ENCODE measurements at regions not wholly inside any gene's neighbourhood (a gene's known extent, or its start where the extent isn't known, plus 50 kb on each side); places are given as distances from the start of the nearest gene placed in this dataset.
"Not testable (repeated sequence)": the region's sequence is repeated elsewhere in the genome, so short reads cannot be mapped to it uniquely, and the experiment has no call there.

DNA sequence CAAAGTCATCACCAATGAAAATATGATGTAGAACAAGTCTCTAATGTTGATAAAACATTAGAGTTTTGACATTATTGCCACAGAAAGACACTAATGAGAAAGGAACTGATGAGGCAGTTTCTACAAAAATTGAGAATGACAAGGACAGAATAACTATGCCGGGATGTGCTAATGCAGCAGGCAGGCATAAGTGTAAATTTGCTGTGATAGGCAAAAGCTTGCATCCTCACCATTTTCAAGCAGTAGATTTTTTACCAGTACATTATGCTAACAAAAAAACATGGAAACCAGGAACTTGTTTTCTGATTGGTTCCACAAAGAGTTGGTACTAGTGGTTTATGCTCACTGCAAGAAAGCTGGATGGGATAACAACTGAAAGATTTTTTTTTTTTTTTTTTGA, 715.5 kb upstream of the LRRTM4 start:
- Histone ChIP-seq H3K4me1 (ENCODE audit: control insufficient read depth in 5 of 5, insufficient read depth in 5 of 5, low read length in 5 of 5) (no peaks in the 10 kb centered on the region), H3K27me3 (ENCODE audit: control insufficient read depth in 5 of 5, insufficient read depth in 4 of 5, low read length in 5 of 5) (no peaks in the 10 kb centered on the region), H3K9me3 (ENCODE audit: control insufficient read depth in 5 of 5, low read length in 5 of 5) (peaks cover 0 to under 1% (median 0%) of the 10 kb centered on the region in 5 donors), H3K9ac (ENCODE audit: low read length in 5 of 5) (no peak overlapping the region), H3K27ac (ENCODE audit: low read depth, low read length) (no peak overlapping the region), H3K36me3 (ENCODE audit: control insufficient read depth in 5 of 5, insufficient read depth in 5 of 5, low read length in 5 of 5) (no peaks in the 10 kb centered on the region), H3K4me3 (ENCODE audit: low read depth in 1 of 5, low read length in 5 of 5) (no peak overlapping the region)

- Histone ChIP-seq H3K4me3 (ENCODE audit: low read depth in 1 of 5, low read length in 5 of 5) (no peak overlapping the region), H3K27ac (ENCODE audit: low read depth, low read length) (no peak overlapping the region)
Observed at GRCh38 chr2:78245394-78246135, 723.4 kb upstream of the LRRTM4 start.

GRCh38 chr2:78251708-78252107, 729.5 kb upstream of the LRRTM4 start:
- H3K36me3 ChIP-seq (ENCODE audit: control insufficient read depth in 5 of 5, insufficient read depth in 5 of 5, low read length in 5 of 5) = no peaks in the 10 kb centered on the region
- no peak overlapping the region for H3K9ac ChIP-seq (ENCODE audit: low read length in 5 of 5)
- no peak overlapping the region for H3K4me3 ChIP-seq (ENCODE audit: low read depth in 1 of 5, low read length in 5 of 5)
- H3K27ac ChIP-seq (ENCODE audit: low read depth, low read length) = no peak overlapping the region
- H3K9me3 ChIP-seq (ENCODE audit: control insufficient read depth in 5 of 5, low read length in 5 of 5) = peaks cover 0 to 7% (median 0%) of the 10 kb centered on the region in 5 donors
- no peaks in the 10 kb centered on the region for H3K27me3 ChIP-seq (ENCODE audit: control insufficient read depth in 5 of 5, insufficient read depth in 4 of 5, low read length in 5 of 5)
- H3K4me1 ChIP-seq (ENCODE audit: control insufficient read depth in 5 of 5, insufficient read depth in 5 of 5, low read length in 5 of 5) = no peaks in the 10 kb centered on the region

More at GRCh38 chr2:78245394-78246135, 723.4 kb upstream of the LRRTM4 start:
- Histone ChIP-seq H3K36me3 (ENCODE audit: control insufficient read depth in 5 of 5, insufficient read depth in 5 of 5, low read length in 5 of 5) (no peaks in the 10 kb centered on the region), H3K27me3 (ENCODE audit: control insufficient read depth in 5 of 5, insufficient read depth in 4 of 5, low read length in 5 of 5) (no peaks in the 10 kb centered on the region), H3K4me1 (ENCODE audit: control insufficient read depth in 5 of 5, insufficient read depth in 5 of 5, low read length in 5 of 5) (no peaks in the 10 kb centered on the region), H3K9ac (ENCODE audit: low read length in 5 of 5) (no peak overlapping the region), H3K9me3 (ENCODE audit: control insufficient read depth in 5 of 5, low read length in 5 of 5) (peaks cover 0 to 4% (median 0%) of the 10 kb centered on the region in 5 donors)

DNA sequence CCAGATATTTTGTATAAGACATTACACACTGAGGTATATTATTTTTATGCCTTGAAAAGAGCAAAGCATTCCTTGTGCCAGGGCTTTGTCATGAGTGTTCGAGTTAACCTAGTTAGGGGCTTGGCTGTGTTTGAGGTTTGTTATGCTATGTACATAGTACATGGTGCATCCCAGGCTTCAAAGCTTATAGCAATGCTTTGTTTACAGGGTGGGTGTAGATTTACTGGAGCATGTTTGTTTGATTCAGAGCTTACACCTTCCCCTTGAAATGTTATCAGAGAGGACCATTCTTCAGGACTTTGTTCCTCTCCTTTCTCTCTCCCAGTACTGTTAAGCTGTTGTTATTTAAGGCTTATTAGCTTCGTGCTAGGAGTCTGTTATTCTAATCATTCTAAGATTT, 738.7 kb upstream of the LRRTM4 start:
- no peaks in the 10 kb centered on the region for H3K36me3 ChIP-seq (ENCODE audit: control insufficient read depth in 5 of 5, insufficient read depth in 5 of 5, low read length in 5 of 5)
- no peaks in the 10 kb centered on the region for H3K27me3 ChIP-seq (ENCODE audit: control insufficient read depth in 5 of 5, insufficient read depth in 4 of 5, low read length in 5 of 5)
- no peak overlapping the region for H3K9ac ChIP-seq (ENCODE audit: low read length in 5 of 5)
- H3K9me3 ChIP-seq (ENCODE audit: control insufficient read depth in 5 of 5, low read length in 5 of 5) = no peaks in the 10 kb centered on the region
- H3K4me1 ChIP-seq (ENCODE audit: control insufficient read depth in 5 of 5, insufficient read depth in 5 of 5, low read length in 5 of 5) = no peaks in the 10 kb centered on the region
- H3K27ac ChIP-seq (ENCODE audit: low read depth, low read length) = no peak overlapping the region
- no peak overlapping the region for H3K4me3 ChIP-seq (ENCODE audit: low read depth in 1 of 5, low read length in 5 of 5)

DNA sequence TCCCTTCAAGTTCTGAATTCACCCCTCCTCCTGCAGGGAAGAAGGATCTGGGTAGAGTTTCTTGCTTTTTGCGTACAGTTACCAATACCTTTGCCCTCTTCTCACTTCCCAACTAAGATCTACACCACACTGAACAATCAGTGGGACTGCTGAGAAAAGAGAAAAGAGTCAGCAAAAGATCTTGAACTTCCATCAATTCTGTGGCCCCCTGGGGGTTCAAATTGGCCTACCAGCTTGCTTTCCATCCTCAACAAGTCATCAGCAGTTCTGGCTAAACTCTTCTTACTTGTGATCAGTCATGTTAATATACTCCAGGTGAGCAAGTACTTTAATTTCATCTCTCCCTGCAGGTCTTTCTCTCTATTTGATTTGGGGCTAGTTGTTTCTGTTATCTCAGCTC, 739.3 kb upstream of the LRRTM4 start:
- H3K4me1 ChIP-seq (ENCODE audit: control insufficient read depth in 5 of 5, insufficient read depth in 5 of 5, low read length in 5 of 5) = no peaks in the 10 kb centered on the region
- H3K36me3 ChIP-seq (ENCODE audit: control insufficient read depth in 5 of 5, insufficient read depth in 5 of 5, low read length in 5 of 5) = no peaks in the 10 kb centered on the region
- no peak overlapping the region for H3K4me3 ChIP-seq (ENCODE audit: low read depth in 1 of 5, low read length in 5 of 5)
- no peak overlapping the region for H3K27ac ChIP-seq (ENCODE audit: low read depth, low read length)
- no peaks in the 10 kb centered on the region for H3K9me3 ChIP-seq (ENCODE audit: control insufficient read depth in 5 of 5, low read length in 5 of 5)
- H3K9ac ChIP-seq (ENCODE audit: low read length in 5 of 5) = no peak overlapping the region
- no peaks in the 10 kb centered on the region for H3K27me3 ChIP-seq (ENCODE audit: control insufficient read depth in 5 of 5, insufficient read depth in 4 of 5, low read length in 5 of 5)

- H3K9me3 ChIP-seq (ENCODE audit: control insufficient read depth in 5 of 5, low read length in 5 of 5); H3K27me3 ChIP-seq (ENCODE audit: control insufficient read depth in 5 of 5, insufficient read depth in 4 of 5, low read length in 5 of 5); H3K27ac ChIP-seq (ENCODE audit: low read depth, low read length); H3K9ac ChIP-seq (ENCODE audit: low read length in 5 of 5); H3K4me3 ChIP-seq (ENCODE audit: low read depth in 1 of 5, low read length in 5 of 5); H3K36me3 ChIP-seq (ENCODE audit: control insufficient read depth in 5 of 5, insufficient read depth in 5 of 5, low read length in 5 of 5); H3K4me1 ChIP-seq (ENCODE audit: control insufficient read depth in 5 of 5, insufficient read depth in 5 of 5, low read length in 5 of 5): not testable (repeated sequence)
Observed at GRCh38 chr2:78262089-78262488, 739.9 kb upstream of the LRRTM4 start.

DNA sequence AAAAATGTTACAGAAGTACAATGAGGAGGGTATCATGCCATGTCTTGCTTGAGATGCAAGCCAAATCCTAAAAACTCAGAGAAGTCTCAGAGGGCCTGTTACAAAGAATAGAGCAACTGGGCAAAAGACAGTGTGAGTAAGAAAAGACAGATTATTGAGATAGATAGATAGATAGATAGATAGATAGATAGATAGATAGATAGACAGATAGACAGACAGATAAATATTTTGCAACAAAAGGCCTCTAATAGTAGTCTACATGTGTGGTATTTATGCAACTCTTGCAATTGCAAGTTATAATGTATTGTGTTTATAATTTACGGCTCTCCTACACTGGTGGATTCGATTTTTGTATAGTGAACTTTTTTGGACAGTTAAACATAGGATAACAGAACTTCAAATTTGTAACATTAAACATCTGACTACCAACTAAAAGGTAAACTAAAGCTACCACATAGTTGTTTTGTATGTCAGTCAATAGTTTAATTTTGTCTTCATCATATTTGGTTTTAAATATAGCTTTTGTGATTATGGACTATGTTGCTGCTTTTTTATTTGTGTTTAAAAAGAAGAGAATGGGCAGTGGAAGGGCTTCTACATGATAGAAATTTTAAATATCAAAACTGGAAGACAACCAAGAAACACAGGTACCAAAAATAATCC, 740.7 kb upstream of the LRRTM4 start:
- H3K27me3 ChIP-seq (ENCODE audit: control insufficient read depth in 5 of 5, insufficient read depth in 4 of 5, low read length in 5 of 5) = no peaks in the 10 kb centered on the region
- H3K9me3 ChIP-seq (ENCODE audit: control insufficient read depth in 5 of 5, low read length in 5 of 5) = no peaks in the 10 kb centered on the region
- H3K27ac ChIP-seq (ENCODE audit: low read depth, low read length) = no peak overlapping the region
- H3K9ac ChIP-seq (ENCODE audit: low read length in 5 of 5) = no peak overlapping the region
- H3K4me1 ChIP-seq (ENCODE audit: control insufficient read depth in 5 of 5, insufficient read depth in 5 of 5, low read length in 5 of 5) = no peaks in the 10 kb centered on the region
- no peaks in the 10 kb centered on the region for H3K36me3 ChIP-seq (ENCODE audit: control insufficient read depth in 5 of 5, insufficient read depth in 5 of 5, low read length in 5 of 5)
- H3K4me3 ChIP-seq (ENCODE audit: low read depth in 1 of 5, low read length in 5 of 5) = no peak overlapping the region

- H3K4me1 ChIP-seq (ENCODE audit: control insufficient read depth in 5 of 5, insufficient read depth in 5 of 5, low read length in 5 of 5) = no peaks in the 10 kb centered on the region
- H3K27ac ChIP-seq (ENCODE audit: low read depth, low read length) = no peak overlapping the region
- no peaks in the 10 kb centered on the region for H3K27me3 ChIP-seq (ENCODE audit: control insufficient read depth in 5 of 5, insufficient read depth in 4 of 5, low read length in 5 of 5)
- H3K9ac ChIP-seq (ENCODE audit: low read length in 5 of 5) = no peak overlapping the region
- H3K4me3 ChIP-seq (ENCODE audit: low read depth in 1 of 5, low read length in 5 of 5) = no peak overlapping the region
- H3K9me3 ChIP-seq (ENCODE audit: control insufficient read depth in 5 of 5, low read length in 5 of 5) = no peaks in the 10 kb centered on the region
- H3K36me3 ChIP-seq (ENCODE audit: control insufficient read depth in 5 of 5, insufficient read depth in 5 of 5, low read length in 5 of 5) = no peaks in the 10 kb centered on the region
Observed at GRCh38 chr2:78263571-78263970, 741.4 kb upstream of the LRRTM4 start.

GRCh38 chr2:78264130-78264529, 742.0 kb upstream of the LRRTM4 start:
- no peaks in the 10 kb centered on the region for H3K27me3 ChIP-seq (ENCODE audit: control insufficient read depth in 5 of 5, insufficient read depth in 4 of 5, low read length in 5 of 5)
- H3K9ac ChIP-seq (ENCODE audit: low read length in 5 of 5) = no peak overlapping the region
- no peak overlapping the region for H3K27ac ChIP-seq (ENCODE audit: low read depth, low read length)
- no peaks in the 10 kb centered on the region for H3K36me3 ChIP-seq (ENCODE audit: control insufficient read depth in 5 of 5, insufficient read depth in 5 of 5, low read length in 5 of 5)
- H3K9me3 ChIP-seq (ENCODE audit: control insufficient read depth in 5 of 5, low read length in 5 of 5) = no peaks in the 10 kb centered on the region
- no peak overlapping the region for H3K4me3 ChIP-seq (ENCODE audit: low read depth in 1 of 5, low read length in 5 of 5)
- H3K4me1 ChIP-seq (ENCODE audit: control insufficient read depth in 5 of 5, insufficient read depth in 5 of 5, low read length in 5 of 5) = no peaks in the 10 kb centered on the region

DNA sequence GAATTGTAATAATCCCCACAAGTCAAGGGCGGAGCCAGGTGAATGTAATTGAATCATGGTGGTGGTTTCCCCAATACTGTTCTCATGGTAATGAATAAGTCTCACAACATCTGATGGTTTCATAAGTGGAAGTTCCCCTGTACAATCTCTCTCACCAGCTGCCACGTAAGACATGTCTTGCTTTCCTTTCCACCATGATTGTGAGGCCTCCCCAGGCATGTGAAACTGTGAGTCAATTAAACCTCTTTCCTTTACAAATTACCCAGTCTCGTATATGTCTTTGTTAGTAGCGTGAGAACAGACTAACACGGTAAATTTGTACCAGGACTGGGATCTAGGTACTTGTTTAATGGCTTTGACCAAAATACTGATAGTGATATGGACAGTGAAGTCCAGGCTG, 744.3 kb upstream of the REG3G start:
- no peaks in the 10 kb centered on the region for H3K36me3 ChIP-seq (ENCODE audit: control insufficient read depth in 5 of 5, insufficient read depth in 5 of 5, low read length in 5 of 5)
- H3K27ac ChIP-seq (ENCODE audit: low read depth, low read length) = no peak overlapping the region
- no peaks in the 10 kb centered on the region for H3K4me1 ChIP-seq (ENCODE audit: control insufficient read depth in 5 of 5, insufficient read depth in 5 of 5, low read length in 5 of 5)
- no peak overlapping the region for H3K4me3 ChIP-seq (ENCODE audit: low read depth in 1 of 5, low read length in 5 of 5)
- no peaks in the 10 kb centered on the region for H3K9me3 ChIP-seq (ENCODE audit: control insufficient read depth in 5 of 5, low read length in 5 of 5)
- H3K9ac ChIP-seq (ENCODE audit: low read length in 5 of 5) = no peak overlapping the region
- H3K27me3 ChIP-seq (ENCODE audit: control insufficient read depth in 5 of 5, insufficient read depth in 4 of 5, low read length in 5 of 5) = no peaks in the 10 kb centered on the region

All from subcutaneous abdominal adipose tissue (tissue), 5 donors.